K562 (cell line): ENCODE measurements at regions not wholly inside any gene's neighbourhood (a gene's known extent, or its start where the extent isn't known, plus 50 kb on each side); places are given as distances from the start of the nearest gene placed in this dataset.

Experiments used
- ATAC-seq: fragments of 200-7000 bp; cut with Tn5 transposase; 3 replicates; pipeline ENCODE4 v1.9.1; 2020; ENCODE audit warnings: moderate library complexity
- BruUV-seq: library from RNA; stranded (reverse); fragments of 400-500 nt; replicated peaks from 2 replicates; lab custom pipeline; 2021; lab: Mats Ljungman, UMichigan
- CTCF ChIA-PET: fragments of 300-600 bp; formaldehyde crosslinking; extraction: SDS; loops from one replicate; lab custom pipeline; 2021; ENCODE audit warnings: low intra/inter-chr PET ratio; lab: Yijun Ruan, JAX
- POLR2A ChIA-PET: fragments of 300-600, 350-650 bp; sonication (Branson Sonifier 250); formaldehyde crosslinking; extraction: SDS; loops from one replicate; lab custom pipeline; 2021; ENCODE audit warnings: antibody characterized with exemption, inconsistent platforms; lab: Yijun Ruan, JAX
- DNase-seq, 4 experiments: peaks; one replicate each; pipeline versions ENCODE4 v3.0.0 to v3.0.0-alpha.2; 2011 to 2018; ENCODE audit warnings: low spot score in 3 of 4, mixed read lengths in 3 of 4; ENCODE audit errors: extremely low read depth in 1 of 4
- FAIRE-seq: peaks from 2 replicates; lab custom pipeline; 2011; peaks lifted over from hg19 to GRCh38; lab: Jason Lieb, UNC
- H2AFZ ChIP-seq: 2 replicates; pipeline ENCODE4 v1.6.0; 2011; ENCODE audit warnings: low read depth, low read length, control low read depth, inconsistent platforms
- H3K27ac ChIP-seq: fragments of 200-600 bp; 3 replicates; pipeline ENCODE4 v1.8.0; 2011; ENCODE audit warnings: low read depth, mild to moderate bottlenecking, control low read depth, inconsistent platforms, low read length, moderate library complexity, mixed read lengths; ENCODE audit errors: extremely low read depth
- H3K27me3 ChIP-seq, 2 experiments: fragments of 300-600 bp in 1 of 2; 2 replicates in 1 of 2; 3 replicates in 1 of 2; pipeline versions ENCODE4 v1.6.0 to v1.8.0; 2011; ENCODE audit warnings: inconsistent platforms in 2 of 2, low read length in 2 of 2, mild to moderate bottlenecking in 1 of 2, mixed read lengths in 1 of 2, moderate library complexity in 1 of 2; ENCODE audit not compliant: control insufficient read depth in 2 of 2, insufficient read depth in 2 of 2
- H3K36me3 ChIP-seq: fragments of 300-600 bp; 3 replicates; pipeline ENCODE4 v1.8.0; 2011; ENCODE audit warnings: mild to moderate bottlenecking, low read length, inconsistent platforms; ENCODE audit not compliant: control insufficient read depth, insufficient read depth
- H3K4me1 ChIP-seq, 2 experiments: fragments of 200-600 bp in 1 of 2; replicated peaks in 1 of 2; 2 replicates in 1 of 2; 3 replicates in 1 of 2; pipeline versions ENCODE4 v1.5.1 to v1.8.0; 2011; ENCODE audit warnings: inconsistent platforms in 2 of 2, low read length in 2 of 2, mild to moderate bottlenecking in 1 of 2, mixed read lengths in 1 of 2, moderate library complexity in 1 of 2; ENCODE audit not compliant: control insufficient read depth in 2 of 2, insufficient read depth in 2 of 2
- H3K4me2 ChIP-seq: 2 replicates; pipeline ENCODE4 v1.6.1; 2011; ENCODE audit warnings: low read length, control low read depth, inconsistent platforms, mixed read lengths; ENCODE audit not compliant: insufficient read depth
- H3K4me3 ChIP-seq: fragments of 200-600 bp; sonication (generic), shearing (Covaris generic); 2 replicates; pipeline ENCODE4 v1.5.1; 2016; ENCODE audit warnings: control low read depth, inconsistent platforms
- H3K79me2 ChIP-seq: fragments of 200-600 bp; 3 replicates; pipeline ENCODE4 v1.8.0; 2011; ENCODE audit warnings: low read length, inconsistent platforms; ENCODE audit not compliant: control insufficient read depth, insufficient read depth
- H3K9ac ChIP-seq, 2 experiments: 2 replicates each; pipeline versions ENCODE4 v1.6.0 to v1.6.1; 2011; ENCODE audit warnings: low read depth in 2 of 2, low read length in 2 of 2, control low read depth in 1 of 2, inconsistent platforms in 1 of 2, mild to moderate bottlenecking in 1 of 2, mixed read lengths in 1 of 2; ENCODE audit not compliant: insufficient read depth in 1 of 2
- H3K9me1 ChIP-seq: one replicate; pipeline ENCODE4 v1.6.0; 2011; ENCODE audit warnings: inconsistent platforms, mild to moderate bottlenecking, low read length, moderate library complexity; ENCODE audit not compliant: control insufficient read depth, insufficient read depth
- H3K9me3 ChIP-seq: replicated peaks from 2 replicates; pipeline ENCODE4 v1.5.1; 2011; ENCODE audit warnings: low read depth, low read length, inconsistent platforms; ENCODE audit not compliant: control insufficient read depth, insufficient read depth
- H4K20me1 ChIP-seq: replicated peaks from 2 replicates; pipeline ENCODE4 v1.6.1; 2011; ENCODE audit warnings: low read length, inconsistent platforms, mixed read lengths; ENCODE audit not compliant: control insufficient read depth, insufficient read depth
- DDX20 ChIP-seq: fragments of 450-650 bp; IDR thresholded peaks from 2 replicates; pipeline ENCODE4 v1.6.1; 2016; ENCODE audit warnings: missing genetic modification characterization, low read depth, mild to moderate bottlenecking, missing compliant biosample characterization, moderate library complexity
- HDAC2 ChIP-seq: fragments of 450-650 bp; IDR thresholded peaks from 2 replicates; pipeline ENCODE4 v1.6.1; 2016; ENCODE audit warnings: mild to moderate bottlenecking
- NCOA1 ChIP-seq: fragments of 450-650 bp; IDR thresholded peaks from 2 replicates; pipeline ENCODE4 v1.6.1; 2016; ENCODE audit warnings: low read depth
- RBBP5 ChIP-seq: fragments of 200-600 bp; sonication (generic); IDR thresholded peaks from 2 replicates; pipeline ENCODE4 v1.6.1; 2012; ENCODE audit warnings: borderline replicate concordance, mild to moderate bottlenecking, low read length, control low read depth, inconsistent platforms; ENCODE audit not compliant: insufficient read depth, poor library complexity, severe bottlenecking
- U2AF1 ChIP-seq: fragments of 200-400 bp; formaldehyde crosslinking; optimal IDR thresholded peaks from 2 replicates; pipeline ENCODE3; 2017; ENCODE audit warnings: mild to moderate bottlenecking, low read depth, low read length, moderate library complexity
- WGBS: fragments of 100-300 bp; shearing (Covaris generic); methylation state at CpG from one replicate; pipeline ENCODE4 v1.1.6; 2016; ENCODE audit warnings: low coverage, mixed read lengths; ENCODE audit not compliant: insufficient coverage; ENCODE audit errors: missing lambda C conversion rate; 5-methylcytosine and 5-hydroxymethylcytosine counted together
- in situ Hi-C: fragments of 300-500 bp; cut with MboI; formaldehyde crosslinking; loops from 4 replicates; pipeline ENCODE4 v1.15.0; 2018; ENCODE audit warnings: inconsistent platforms, mixed read lengths
- intact Hi-C: fragments of 100-400 bp; cut with micrococcal nuclease; formaldehyde crosslinking; loops from 2 replicates; pipeline ENCODE4 v1.14.2; 2022
- TF ChIP-seq, protein P1 (sequence below): fragments of 250-450 bp; sonication (Bioruptor Pico); IDR thresholded peaks from 2 replicates; pipeline ENCODE4 v1.5.0; 2021; ENCODE audit warnings: mild to moderate bottlenecking, moderate library complexity
- TF ChIP-seq, protein P2 (sequence below): sonication (generic); formaldehyde crosslinking; IDR thresholded peaks from 2 replicates; pipeline ENCODE4 v1.8.1; 2023; ENCODE audit warnings: mild to moderate bottlenecking, missing genetic modification reagents
- TF ChIP-seq, protein P3 (sequence below): fragments of 450-650 bp; formaldehyde crosslinking; IDR thresholded peaks from 2 replicates; pipeline ENCODE4 v1.4.0; 2020; ENCODE audit warnings: mild to moderate bottlenecking, moderate library complexity
- TF ChIP-seq, protein P4 (sequence below): sonication (generic); formaldehyde crosslinking; IDR thresholded peaks from 2 replicates; pipeline ENCODE4 v1.8.1; 2023; ENCODE audit warnings: missing genetic modification reagents, mild to moderate bottlenecking, borderline replicate concordance

DNA sequence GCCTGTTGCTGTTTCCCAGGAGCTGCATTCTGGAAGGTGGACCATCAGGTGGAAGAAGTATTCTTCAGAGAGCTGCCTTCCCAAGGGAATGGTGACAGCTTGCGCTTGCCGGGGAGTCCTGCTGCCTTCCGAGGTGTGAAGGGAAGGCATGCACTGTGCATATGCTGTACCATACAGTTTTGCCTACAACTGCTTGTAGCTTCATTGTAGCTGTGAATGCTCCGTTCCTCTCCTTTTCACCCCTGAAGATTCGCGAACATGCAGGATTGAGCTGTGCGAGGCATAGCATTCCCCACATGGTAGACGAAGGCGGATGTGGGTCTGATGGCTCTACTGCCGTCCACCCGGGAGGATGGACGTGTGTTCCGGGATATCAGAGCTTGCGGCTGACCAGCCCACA lies 243.2 kb upstream of the TSHZ3 start (continued):
- TF ChIP-seq, protein P1, sequence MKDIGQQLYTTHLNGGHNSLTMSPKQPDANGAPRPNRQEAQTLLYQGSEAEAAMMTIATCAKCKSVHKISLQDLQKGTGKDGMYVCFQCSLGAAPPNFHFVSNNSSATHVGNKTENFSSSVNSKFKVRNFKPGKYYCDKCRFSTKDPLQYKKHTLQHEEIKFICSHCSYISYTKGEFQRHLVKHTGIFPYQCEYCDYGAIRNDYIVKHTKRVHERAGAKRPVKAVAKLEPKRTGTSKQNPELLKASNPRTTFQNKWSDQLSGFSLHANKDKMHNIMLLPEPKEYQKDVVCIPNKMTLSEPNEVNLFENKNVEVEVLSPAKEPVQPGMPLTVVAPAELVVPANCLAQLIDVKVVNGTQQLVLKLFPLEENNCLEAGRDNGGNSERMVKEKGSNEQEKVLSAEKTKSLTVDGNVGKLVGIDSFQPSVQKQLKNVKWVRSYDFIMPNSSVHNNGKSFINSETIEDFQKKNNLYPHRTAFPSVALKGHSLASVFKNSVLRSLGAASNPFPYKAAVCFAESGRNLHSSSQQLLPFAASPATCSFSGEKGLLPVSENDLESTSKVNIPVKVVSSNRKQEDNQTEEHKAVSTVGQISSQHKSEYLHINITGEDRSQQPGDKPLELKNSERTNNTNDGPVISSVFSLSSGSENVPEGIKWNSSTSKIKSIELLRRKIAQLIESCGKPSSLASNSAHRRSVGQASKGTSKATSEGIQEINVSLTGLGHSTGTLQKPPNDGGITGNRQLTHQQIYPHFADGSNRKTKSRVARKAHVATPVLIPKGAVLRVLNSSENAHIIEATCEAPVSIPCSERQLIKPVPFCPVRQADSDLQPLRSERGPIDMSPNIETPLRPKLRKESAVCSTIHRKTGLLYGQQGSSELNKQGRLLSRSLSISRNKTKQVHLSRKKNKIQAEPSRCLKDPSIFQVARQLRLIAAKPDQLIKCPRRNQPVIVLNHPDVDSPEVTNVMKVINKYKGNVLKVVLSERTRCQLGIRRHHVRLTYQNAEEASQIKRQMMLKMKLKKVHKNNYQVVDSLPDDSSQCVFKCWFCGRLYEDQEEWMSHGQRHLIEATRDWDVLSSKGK (CRISPR knock-in tag): no peak
- TF ChIP-seq, all 486 proteins: peak for 0

DNA sequence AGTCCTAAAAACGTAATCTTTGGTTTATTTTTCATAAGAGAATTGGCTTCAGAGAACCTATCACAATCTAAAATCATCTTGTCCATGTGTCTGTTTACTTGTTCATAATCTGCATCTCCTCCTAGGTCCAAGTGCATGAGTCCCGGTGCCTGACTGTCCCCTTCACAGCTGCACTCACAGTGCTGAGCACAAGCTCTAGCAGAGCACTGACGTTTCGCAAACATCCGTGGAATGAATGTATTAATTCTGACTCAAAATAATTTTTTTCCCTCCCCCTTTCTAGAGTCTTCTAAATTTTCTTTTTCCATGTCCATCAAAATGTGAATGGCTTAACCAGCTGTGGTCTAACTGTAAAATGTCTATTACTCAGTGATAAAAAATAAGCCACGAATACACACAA lies 245.5 kb upstream of the TSHZ3 start:
- Histone ChIP-seq H3K79me2 (no peaks in the 10 kb centered on the region), H3K4me2 (no peak overlapping the region), H2AFZ (no peak overlapping the region), H4K20me1 (no peaks in the 10 kb centered on the region), H3K27me3 (peaks cover 0 to 7% of the 10 kb centered on the region in 2 experiments; a peak in 1 of 5 replicates), H3K36me3 (no peaks in the 10 kb centered on the region), H3K27ac (no peak overlapping the region), H3K9me3 (no peaks in the 10 kb centered on the region), H3K4me3 (no peak overlapping the region), H3K9ac (no peak overlapping the region), H3K4me1 (no peaks in the 10 kb centered on the region), H3K9me1 (no peaks in the 10 kb centered on the region)
- no TSS peak for BruUV-seq
- POLR2A ChIA-PET: no interaction called here
- intact Hi-C loops (no loop called here), in situ Hi-C loops (no loop called here)
- DNase-seq (no peak), FAIRE-seq (no peak), ATAC-seq (no peak)
- CTCF ChIA-PET: no interaction called here
- 0% methylated on average over 6 of the region's 6 CpGs for WGBS
- no peak for TF ChIP-seq U2AF1
- no peak for TF ChIP-seq RBBP5
- TF ChIP-seq DDX20 (tag): no peak
- TF ChIP-seq, protein P2, sequence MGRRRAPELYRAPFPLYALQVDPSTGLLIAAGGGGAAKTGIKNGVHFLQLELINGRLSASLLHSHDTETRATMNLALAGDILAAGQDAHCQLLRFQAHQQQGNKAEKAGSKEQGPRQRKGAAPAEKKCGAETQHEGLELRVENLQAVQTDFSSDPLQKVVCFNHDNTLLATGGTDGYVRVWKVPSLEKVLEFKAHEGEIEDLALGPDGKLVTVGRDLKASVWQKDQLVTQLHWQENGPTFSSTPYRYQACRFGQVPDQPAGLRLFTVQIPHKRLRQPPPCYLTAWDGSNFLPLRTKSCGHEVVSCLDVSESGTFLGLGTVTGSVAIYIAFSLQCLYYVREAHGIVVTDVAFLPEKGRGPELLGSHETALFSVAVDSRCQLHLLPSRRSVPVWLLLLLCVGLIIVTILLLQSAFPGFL: no peak
- TF ChIP-seq, protein P3, sequence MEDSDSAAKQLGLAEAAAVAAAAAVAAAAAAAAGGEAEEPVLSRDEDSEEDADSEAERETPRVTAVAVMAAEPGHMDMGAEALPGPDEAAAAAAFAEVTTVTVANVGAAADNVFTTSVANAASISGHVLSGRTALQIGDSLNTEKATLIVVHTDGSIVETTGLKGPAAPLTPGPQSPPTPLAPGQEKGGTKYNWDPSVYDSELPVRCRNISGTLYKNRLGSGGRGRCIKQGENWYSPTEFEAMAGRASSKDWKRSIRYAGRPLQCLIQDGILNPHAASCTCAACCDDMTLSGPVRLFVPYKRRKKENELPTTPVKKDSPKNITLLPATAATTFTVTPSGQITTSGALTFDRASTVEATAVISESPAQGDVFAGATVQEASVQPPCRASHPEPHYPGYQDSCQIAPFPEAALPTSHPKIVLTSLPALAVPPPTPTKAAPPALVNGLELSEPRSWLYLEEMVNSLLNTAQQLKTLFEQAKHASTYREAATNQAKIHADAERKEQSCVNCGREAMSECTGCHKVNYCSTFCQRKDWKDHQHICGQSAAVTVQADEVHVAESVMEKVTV (CRISPR knock-in tag): no peak
- TF ChIP-seq, protein P4, sequence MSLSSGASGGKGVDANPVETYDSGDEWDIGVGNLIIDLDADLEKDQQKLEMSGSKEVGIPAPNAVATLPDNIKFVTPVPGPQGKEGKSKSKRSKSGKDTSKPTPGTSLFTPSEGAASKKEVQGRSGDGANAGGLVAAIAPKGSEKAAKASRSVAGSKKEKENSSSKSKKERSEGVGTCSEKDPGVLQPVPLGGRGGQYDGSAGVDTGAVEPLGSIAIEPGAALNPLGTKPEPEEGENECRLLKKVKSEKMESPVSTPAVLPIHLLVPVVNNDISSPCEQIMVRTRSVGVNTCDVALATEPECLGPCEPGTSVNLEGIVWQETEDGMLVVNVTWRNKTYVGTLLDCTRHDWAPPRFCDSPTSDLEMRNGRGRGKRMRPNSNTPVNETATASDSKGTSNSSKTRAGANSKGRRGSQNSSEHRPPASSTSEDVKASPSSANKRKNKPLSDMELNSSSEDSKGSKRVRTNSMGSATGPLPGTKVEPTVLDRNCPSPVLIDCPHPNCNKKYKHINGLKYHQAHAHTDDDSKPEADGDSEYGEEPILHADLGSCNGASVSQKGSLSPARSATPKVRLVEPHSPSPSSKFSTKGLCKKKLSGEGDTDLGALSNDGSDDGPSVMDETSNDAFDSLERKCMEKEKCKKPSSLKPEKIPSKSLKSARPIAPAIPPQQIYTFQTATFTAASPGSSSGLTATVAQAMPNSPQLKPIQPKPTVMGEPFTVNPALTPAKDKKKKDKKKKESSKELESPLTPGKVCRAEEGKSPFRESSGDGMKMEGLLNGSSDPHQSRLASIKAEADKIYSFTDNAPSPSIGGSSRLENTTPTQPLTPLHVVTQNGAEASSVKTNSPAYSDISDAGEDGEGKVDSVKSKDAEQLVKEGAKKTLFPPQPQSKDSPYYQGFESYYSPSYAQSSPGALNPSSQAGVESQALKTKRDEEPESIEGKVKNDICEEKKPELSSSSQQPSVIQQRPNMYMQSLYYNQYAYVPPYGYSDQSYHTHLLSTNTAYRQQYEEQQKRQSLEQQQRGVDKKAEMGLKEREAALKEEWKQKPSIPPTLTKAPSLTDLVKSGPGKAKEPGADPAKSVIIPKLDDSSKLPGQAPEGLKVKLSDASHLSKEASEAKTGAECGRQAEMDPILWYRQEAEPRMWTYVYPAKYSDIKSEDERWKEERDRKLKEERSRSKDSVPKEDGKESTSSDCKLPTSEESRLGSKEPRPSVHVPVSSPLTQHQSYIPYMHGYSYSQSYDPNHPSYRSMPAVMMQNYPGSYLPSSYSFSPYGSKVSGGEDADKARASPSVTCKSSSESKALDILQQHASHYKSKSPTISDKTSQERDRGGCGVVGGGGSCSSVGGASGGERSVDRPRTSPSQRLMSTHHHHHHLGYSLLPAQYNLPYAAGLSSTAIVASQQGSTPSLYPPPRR: no peak
- no peak for TF ChIP-seq HDAC2
- no peak for TF ChIP-seq NCOA1
